Stimulated activated naive CD4-positive, alpha-beta T cell treated with Interleukin-2 at 50 U/mL for 16 hours (primary cell): ENCODE measurements at regions not wholly inside any gene's neighbourhood (a gene's known extent, or its start where the extent isn't known, plus 50 kb on each side); places are given as distances from the start of the nearest gene placed in this dataset.

ENCODE experiments used
- DNase-seq: peaks from one replicate; lab custom pipeline; 2025; lab: John Stamatoyannopoulos, UW

DNA sequence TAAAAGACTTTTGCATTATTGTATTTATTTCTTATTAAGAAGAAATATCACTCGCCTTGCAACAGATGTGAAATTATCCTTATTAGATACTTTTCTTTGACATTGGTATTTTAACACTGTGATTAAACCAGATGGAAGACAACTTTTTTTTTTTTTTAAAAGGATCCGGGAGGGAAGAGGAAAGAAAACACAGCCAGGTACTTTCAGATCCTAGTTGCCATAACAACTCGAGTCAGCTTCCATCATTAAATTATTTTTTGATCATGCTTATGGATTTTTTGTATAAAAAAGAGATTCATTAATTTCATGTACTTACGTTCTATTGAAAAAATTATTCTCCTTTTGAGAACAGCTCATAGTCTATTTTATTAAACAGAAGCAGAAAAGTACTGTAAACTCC lies 515.7 kb downstream of the TBC1D4 start:
- no peak for DNase-seq

DNA sequence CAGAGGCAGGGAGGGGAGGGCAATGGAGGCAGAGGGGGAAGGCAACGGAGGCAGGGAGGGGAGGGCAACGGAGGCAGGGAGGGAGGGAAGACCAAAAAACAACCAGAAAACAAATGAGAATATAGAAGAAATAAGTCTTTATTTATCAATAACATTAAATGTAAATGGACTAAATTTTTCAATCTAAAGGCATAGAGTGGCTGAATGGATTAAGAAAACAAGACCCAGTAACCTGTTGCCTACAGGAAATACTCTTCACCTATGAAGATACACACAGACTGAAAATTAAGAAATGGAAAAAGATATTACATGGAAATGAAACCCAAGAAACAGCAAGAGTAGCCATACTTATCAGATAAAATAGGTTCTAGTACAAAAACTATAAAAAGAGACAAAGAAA lies 536.3 kb downstream of the TBC1D4 start:
- DNase-seq = no peak

DNA sequence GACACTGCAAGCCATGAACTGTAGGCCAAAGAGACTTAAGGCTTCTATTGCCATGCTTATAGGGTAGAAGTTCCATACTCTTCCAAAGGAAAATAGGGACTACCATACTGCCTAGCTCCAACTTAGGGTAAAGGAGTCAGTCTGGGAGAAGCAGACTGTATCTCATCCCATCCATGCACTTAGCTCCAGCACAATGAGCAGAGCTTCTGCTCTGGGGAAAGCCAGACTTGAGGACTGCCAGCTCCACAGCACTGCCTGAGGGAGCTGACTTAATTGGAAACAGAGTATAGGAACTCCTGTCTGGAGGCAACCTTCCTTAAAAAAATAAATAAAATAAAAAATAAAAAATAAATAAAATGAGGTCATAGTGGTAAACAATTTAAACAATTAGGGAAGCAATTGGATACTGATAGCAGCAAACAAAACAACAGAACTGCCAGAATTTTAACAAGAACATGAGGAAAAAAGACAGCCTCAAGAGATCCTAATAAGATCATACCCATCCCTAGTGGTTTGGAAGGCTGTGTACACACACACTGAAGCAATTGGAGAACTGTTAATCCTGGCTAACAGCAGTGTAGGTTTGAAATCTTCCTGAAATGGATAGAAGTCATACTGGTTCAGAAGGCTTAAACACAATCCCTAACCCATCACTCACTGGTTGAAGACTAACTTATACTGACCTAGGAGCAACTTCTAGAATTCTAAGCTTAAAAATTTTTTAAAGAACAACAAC lies 550.1 kb downstream of the TBC1D4 start:
- no peak for DNase-seq

DNA sequence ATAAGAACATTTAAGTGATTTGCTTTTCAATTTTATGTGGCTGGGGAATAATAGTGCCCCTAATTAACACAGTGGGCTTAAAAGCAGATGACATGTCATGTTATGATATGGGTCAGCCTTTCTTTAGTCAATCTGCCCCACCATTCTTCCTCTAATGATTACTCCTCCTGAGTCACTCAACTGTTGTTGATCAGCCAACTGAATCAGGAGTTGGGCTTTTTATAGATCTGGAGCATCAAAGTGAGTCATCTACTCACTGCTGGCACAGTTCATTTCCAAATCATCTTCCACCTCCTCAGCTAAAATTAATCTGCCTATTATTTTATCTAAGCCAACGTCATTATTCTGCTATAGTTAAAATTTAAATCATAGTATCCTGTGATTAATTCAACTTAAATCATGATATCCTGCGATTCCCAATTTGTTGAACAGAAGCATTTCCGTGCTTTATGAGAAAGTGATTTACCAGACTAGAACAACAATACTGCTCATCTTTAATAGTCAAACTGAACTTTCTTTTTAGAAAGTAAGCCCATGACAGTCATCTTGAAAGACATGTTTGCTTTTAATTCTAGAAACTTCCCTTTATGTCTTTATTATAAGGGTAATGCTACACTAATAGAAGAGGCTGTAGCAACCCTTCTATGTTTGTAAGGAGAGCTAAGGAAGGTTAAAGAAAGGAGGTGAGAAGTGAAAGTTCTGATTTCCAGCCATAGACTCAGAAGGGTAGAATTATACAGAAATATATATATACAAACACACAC lies 551.4 kb downstream of the TBC1D4 start:
- no peak for DNase-seq

DNA sequence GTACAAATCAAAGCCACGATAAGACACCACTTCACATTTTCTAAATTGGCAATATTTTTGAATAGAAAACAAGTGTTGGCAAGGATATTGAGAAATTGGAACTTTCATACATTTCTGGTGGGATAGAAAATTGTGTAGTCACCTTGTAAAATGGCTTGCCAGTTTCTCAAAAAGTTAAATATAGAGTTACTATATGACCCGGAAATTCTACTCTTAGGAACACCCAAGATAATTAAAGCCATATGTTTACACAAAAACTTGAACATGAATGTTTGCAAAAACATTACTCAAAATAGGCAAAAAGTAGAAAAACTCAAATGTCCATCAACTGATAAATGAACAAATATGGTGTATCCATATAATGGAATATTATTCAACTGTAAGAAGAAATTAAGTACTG lies 552.5 kb downstream of the TBC1D4 start:
- no peak for DNase-seq

DNA sequence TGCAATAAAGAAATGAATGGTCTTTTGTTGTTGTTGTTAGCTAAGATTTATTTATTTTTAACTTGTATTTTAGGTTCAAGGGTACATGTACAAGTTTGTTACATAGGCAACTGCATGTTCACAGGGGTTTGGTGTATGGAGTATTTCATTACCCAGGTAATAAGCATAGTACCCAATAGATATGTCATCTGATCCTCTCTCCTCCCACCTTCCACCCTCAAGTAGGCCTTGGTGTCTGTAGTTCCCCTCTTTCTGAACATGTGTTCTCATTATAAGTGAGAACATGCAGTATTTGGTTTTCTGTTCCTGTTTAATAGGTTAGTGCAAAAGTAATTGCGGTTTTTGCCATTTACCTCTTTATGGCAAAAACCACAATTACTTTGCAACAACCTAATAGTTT lies 554.1 kb downstream of the TBC1D4 start:
- no peak for DNase-seq

DNA sequence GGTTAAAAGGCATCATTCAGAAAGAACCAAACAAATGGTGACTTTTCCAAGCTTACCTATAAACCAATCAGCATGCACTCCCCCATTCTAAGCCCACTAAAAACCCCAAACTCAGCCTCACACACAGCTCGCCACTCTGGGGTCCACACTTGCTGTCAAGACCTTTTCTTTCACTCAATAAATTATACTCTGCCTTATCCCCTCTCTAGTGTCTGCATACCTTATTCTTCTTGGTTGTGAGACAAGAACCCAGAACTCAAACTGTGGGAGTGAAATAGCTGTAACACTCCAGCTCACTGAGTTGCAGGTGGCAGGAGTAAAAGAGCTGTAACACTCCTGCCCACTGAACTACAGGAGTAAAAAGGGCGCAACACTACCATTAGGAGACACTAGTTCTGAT lies 559.0 kb downstream of the TBC1D4 start:
- DNase-seq = no peak

DNA sequence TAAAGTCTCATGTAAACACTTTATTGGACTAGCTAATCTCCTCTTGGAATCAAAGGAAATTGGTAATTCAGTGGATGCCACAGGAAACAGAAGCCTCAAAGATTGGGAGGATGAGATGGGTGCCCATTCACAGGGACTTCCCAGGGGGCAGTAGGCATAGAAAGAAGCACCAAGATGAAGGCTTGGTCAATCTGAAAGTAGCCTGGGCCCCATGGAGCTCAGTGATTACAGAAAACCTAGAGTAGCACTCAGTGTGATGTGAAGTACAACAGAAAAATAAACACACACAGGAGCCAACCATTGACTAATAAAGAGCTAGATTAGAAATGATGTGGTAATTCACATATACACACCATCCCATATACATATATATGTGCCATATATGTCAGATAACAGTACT lies 560.6 kb downstream of the TBC1D4 start:
- DNase-seq = no peak

DNA sequence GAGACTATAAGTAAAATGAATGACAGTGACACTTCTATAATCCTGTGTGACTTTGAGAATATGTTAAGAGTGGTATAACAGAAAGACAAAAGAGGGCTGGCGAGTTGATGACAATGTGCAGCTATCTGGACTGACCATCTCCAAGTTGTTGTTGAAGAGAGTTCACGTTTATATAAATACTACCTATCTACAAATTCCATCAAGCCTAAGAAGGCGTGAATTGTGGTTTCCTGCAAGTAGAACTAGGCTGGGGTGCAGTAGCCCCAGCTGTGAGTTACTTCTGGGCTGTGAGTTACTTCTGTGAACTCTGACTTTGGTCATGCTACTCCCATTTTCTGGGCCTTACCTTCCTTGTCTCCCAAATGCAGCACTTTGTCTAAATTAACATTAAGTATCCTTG lies 561.0 kb downstream of the TBC1D4 start:
- no peak for DNase-seq

DNA sequence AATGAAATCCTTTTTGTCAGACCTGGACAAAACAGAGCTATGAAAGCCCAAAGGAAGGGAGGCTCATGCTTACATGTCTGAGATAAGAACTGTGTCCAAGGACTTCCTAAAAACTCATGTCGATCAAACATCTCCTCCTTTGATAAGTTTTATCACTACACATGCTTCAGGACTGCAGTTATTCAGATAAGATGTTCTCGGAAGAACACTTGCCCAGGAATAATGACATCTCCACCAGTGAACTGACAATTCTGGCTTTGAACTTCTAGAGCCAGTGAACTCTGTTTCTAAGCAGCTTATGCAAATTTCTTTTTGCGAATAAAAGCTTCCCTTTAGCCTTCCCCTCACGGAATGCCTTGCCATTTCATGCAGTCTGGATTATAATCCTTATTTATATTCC lies 561.6 kb downstream of the TBC1D4 start:
- no peak for DNase-seq

DNA sequence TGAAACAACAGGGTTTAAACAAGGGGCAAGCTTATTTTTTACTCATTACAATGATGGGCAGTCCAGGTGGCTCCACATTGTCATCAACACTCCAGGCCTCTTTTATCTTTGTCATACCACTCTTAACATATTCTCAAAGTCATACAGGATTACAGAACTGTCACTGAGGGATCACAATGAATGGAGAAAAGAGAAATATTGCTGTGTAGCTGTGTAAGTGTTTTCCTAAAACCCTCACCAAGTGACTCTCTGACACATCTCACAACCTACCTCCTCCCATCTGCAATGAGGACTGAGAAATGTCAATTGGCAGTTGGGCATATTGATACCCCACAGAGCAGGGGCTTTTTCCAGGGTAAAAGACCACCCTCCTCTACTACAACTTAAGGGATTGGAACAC lies 562.1 kb downstream of the TBC1D4 start:
- DNase-seq = no peak

DNA sequence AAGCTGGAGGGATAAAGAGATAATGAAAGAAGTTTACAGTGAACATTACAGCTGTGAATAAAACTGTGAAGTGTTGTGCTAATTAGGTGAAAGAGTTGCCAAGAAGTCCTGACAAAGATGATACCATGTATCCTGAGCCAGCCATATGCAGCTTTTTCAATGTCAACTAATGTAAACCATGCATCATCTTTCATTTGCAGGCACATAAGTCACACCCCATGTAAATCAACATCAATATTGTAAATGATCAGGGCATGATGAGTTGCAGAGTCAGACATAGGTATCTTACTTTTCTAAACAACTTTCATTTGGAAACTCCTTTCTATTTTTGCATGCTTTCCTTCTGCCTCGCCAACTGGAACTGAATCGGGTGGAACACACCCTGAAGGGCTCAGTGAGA lies 569.1 kb downstream of the TBC1D4 start:
- DNase-seq = no peak

DNA sequence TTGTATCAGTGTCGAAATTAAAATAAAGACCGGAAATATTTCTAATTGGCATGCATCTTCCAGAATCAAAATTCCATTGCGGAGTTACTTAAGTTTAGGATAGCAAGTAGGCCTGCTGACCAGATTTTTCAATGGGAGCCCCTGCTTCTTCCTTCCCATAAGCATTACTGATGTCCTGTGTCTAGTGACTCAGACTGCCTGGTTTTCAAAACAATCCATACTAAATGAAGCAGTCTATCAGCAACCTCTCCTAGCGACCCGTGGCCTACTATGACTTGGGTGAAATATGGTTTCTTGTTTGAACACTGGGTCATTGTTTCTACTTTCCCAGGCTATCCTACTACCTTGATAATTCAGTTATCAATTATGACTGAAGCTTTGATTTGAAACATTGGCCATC lies 571.6 kb downstream of the TBC1D4 start:
- no peak for DNase-seq

DNA sequence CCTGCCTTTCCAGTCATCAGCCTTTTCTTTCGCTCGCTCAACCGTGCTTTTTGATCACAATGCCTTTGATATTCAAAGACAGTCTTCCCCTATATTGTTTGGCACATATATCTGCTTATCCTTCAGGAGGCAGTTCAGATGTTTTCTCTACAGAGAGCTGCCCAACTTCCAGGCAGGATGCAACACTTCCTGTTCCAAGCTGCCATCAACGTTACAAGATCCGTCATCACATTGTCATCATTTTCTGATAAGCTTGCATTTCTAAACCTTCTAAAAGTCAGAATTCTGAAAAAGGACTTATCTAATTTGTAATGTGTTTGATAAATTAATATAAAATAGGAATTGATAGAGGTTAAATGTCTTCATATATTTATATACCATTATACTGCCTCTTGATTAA lies 574.2 kb downstream of the TBC1D4 start:
- DNase-seq = no peak

DNA sequence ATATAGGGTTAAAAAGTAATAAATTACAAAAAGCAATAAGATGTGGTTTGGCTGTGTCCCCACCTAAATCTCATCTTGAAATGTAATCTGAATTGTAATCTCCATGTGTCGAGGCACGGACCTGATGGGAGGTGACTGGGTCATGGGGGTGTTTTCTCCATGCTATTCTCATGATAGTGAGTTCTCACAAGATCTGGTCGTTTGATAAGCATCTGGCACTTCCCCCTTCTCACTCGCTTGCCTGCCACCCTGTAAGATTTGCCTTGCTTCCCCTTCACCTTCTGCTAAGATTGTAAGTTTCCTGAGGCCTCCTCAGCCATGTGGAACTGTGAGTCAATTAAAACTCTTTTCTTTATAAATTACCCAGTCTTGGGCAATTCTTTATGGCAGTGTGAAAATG lies 577.4 kb downstream of the TBC1D4 start:
- DNase-seq = no peak

DNA sequence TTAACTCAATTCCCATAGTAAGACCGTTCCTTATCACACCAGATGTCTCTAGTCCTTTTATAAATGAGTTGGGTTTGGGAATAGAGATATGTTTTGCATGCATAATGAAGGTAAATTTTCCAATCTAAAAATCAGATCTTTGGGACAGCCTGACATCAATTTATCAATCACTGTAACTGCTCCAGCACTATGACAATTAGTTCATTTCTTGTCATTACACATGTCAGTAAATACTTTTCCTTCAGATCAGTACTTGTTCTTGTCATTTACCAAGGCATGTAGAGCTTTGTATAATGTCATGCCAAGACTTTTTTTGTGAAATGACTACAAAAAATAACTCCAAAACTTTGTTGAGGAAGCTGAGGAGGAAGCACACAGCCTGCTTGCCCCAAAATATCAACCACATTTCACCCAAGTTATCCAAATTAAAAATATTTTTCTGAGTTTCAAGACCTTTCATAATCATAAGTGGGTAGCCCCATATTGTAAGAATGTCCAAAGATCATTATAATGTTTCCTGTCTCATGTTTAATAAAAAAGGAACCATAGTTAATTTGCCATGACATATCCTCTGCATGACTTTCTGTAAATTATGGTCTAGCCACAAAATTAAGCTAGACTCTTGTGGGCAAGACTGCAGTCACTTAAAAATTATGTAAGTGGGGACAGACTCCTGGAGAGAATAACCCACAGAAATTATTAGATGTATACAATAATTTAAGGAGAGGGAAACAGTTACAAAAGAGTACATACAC lies 586.8 kb downstream of the TBC1D4 start:
- no peak for DNase-seq

DNA sequence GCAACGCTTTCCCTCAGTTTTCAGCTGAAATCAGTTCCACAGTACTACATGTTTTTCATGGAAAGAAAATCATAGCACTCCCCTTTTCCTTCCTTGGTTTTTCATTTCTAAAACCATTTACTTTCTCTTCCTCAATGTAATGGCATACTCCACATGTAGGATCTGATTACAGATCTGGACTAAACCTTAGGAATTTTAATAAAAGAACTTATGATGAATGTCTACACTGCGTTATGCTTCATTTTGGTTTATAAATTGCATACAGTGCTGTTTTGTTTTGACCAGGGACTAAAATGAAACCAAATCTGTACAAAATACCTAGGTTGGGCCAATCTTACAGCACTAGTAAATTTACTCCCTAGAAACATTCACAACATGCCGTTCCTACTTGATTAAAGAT lies 589.9 kb downstream of the TBC1D4 start:
- DNase-seq = no peak

DNA sequence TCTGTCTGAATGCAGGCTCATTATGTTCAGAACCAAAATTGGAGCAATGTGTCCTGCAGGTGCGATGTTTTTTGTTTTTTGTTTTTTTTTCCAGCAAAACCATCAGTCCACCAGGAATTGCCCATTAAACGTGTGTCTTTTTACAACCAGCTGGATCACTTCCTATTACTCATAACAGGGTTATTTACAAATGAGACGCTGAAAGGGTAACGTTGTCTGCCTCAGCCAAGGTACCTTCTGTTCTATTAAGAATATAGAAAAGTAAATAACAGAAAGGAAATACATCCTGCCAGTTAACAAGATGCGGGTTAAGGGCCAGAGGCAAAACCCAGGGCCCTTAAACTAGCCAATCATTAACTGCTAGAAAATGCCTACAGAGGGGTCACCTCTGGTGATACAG lies 590.4 kb downstream of the TBC1D4 start:
- DNase-seq = no peak

DNA sequence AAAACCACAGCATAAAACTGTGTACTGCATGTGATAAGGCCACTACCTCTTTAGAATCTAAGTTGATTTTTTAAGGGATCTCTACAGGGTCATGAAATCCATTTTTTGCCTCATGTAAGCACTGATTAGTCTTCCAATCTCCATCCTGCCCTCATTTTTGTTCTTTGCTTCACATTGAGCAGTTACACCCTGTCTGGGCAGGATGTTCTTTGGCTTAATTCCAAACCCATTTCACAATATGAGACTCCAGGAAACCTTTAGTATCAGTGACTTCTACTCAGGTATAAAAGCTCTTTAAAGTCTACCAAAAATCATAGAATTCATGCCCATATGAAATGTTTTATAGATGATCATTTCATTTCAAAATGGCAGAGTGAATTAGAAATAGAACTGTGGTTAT lies 592.6 kb downstream of the TBC1D4 start:
- DNase-seq = no peak

DNA sequence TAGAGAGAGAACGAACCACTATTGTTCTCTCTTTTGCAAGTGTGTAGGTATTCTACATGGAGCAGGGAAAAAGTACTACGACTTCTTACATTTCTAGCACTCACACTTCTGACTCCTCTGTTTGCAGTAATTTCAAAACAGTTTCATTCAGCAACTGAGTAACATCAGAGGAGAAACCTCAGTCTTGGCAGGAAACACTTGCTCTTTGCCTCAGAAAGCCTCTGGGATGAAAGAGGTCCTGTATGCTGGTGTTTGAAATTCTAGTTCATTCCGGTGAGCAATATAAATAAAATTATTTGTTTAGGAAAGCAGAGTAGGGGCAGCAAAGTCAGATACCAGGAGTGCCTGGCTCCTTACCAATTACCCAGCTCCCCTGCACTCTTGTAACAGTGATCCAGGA lies 595.5 kb downstream of the TBC1D4 start:
- no peak for DNase-seq

DNA sequence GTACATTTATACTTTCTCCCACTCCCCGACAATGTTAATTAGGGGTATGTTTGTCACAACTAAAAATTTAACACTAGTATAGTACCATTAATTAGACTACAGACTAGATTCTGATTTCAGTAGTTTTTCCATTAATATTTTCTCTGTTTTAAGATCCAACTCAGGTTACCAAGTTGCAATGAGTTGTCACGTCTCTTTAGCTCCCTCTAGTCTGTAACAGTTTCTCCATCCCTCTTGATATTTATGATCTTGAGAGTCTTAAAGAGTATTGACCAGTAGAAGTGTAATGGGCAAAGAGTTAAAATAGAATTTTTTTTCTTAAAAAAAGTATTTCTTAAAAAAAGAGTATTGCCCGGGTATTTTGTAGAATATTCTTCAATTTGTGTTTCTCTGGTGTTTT lies 598.1 kb downstream of the TBC1D4 start:
- no peak for DNase-seq

DNA sequence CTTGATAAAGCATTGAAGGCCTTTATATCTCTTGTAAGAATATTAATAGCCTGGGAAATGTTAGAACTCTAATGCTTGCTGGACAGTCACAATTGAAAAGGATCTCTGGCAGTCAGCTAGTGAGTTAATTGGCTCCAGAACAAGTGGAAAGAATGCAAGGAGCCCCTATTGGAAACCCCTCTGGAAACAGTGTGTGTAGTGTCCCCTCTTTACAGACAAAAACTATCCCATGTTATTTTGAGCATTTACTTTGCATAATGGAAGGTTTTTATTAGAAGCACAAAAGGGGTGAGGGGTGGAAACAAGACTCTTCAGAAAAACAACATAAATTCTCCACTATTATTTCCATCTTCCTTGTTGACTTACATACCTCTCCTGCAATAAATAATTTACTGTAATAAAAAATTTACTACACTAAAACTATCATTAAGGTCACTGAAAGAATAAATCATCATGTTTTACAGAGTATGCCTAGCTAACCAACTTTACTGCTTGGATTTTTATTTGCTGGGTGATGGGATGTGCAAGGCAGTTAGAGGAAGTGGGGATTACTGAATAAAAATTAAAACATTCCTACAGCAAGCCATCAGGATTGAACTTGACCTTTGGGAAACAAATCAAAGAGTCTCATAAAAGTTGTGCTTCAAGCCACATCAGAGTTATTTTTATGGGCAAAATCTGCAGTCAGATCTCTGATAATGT lies 610.4 kb downstream of the TBC1D4 start:
- DNase-seq = no peak

DNA sequence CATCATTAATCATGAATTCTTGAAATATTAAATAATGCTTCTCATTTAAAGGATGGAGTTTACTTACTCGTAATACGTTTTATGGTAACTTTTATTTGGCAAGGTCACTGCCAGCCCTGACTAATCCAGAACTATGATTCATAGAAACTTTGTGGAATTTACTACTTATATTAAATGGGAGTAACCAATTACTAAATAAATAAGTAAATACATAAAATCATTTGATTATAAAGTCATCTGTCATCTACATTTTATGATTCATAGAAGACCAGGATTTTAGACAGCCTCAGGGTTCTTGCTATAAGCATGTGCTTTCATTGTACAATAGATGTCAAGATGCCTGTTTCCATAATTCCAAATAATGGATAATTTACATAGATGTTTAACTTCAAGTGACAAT lies 611.1 kb downstream of the TBC1D4 start:
- DNase-seq = no peak
